ENCODE measurements at regions not wholly inside any gene's neighbourhood (a gene's known extent, or its start where the extent isn't known, plus 50 kb on each side); places are given as distances from the start of the nearest gene placed in this dataset.

DNA sequence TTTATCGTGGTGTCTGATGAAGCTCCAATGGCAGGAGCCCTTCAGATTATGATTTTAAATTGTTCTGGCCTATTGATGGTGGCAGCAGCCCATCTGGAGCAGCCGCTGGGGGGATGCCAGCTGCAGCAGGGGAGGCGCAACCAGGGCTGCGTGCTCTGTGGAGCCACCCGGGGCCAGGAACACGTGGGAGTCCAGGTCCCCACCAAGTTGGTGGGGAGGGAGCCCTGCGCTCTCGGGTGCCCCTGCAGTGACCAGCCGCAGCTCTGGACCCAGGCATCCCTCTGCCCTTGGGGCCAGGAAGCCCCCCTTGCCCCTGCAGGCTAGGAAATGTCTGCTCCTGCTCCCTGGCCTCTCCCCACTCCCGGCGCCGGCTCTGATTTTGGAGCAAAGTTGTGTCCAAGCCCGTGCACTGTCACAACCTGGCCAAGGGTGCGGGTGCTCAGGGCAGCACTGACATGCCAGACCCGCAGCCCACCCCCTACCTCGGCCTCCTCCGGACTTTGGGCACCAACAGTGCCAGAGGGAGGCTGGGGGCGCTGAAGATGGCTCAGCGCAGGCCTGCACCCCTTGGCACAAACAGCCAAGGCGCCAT, 147.2 kb upstream of the ADO start:
- TF ChIP-seq, protein P1, sequence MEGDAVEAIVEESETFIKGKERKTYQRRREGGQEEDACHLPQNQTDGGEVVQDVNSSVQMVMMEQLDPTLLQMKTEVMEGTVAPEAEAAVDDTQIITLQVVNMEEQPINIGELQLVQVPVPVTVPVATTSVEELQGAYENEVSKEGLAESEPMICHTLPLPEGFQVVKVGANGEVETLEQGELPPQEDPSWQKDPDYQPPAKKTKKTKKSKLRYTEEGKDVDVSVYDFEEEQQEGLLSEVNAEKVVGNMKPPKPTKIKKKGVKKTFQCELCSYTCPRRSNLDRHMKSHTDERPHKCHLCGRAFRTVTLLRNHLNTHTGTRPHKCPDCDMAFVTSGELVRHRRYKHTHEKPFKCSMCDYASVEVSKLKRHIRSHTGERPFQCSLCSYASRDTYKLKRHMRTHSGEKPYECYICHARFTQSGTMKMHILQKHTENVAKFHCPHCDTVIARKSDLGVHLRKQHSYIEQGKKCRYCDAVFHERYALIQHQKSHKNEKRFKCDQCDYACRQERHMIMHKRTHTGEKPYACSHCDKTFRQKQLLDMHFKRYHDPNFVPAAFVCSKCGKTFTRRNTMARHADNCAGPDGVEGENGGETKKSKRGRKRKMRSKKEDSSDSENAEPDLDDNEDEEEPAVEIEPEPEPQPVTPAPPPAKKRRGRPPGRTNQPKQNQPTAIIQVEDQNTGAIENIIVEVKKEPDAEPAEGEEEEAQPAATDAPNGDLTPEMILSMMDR (IDR thresholded peaks at IDR 0.05): no peak
- no peak for TF ChIP-seq POLR2A (IDR thresholded peaks at IDR 0.05)
